ENCODE measurements at regions not wholly inside any gene's neighbourhood (a gene's known extent, or its start where the extent isn't known, plus 50 kb on each side); places are given as distances from the start of the nearest gene placed in this dataset.
"Not testable (repeated sequence)": the region's sequence is repeated elsewhere in the genome, so short reads cannot be mapped to it uniquely, and the experiment has no call there.

DNA sequence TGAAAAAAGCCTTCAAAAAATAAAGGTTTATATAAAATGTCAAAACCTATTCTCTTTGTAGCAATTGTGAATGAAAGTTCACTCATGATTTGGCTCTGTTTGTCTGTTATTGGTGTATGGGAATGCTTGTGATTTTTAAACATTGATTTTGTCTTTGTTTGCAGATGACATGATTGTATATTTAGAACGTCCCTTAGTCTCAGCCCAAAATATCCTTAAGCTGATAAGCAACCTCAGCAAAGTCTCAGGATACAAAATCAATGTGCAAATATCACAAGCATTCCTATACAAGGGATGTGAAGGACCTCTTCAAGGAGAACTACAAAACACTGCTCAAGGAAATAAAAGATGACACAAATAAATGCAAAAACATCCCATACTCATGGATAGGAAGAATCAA is 236.4 kb downstream of the PAPSS1 start:
- not testable (repeated sequence) for TF ChIP-seq POLR2AphosphoS5, CTCF, EP300, POLR2A (IDR thresholded peaks at IDR 0.05)
